Keratinocyte (primary cell): ENCODE measurements at regions not wholly inside any gene's neighbourhood (a gene's known extent, or its start where the extent isn't known, plus 50 kb on each side); places are given as distances from the start of the nearest gene placed in this dataset.

ENCODE experiments used
- DNase-seq: peaks from one replicate; pipeline ENCODE4 v3.0.0-alpha.2; 2011; ENCODE audit warnings: low read depth, missing footprints, low spot score
- FAIRE-seq: peaks from 2 replicates; lab custom pipeline; 2011; peaks lifted over from hg19 to GRCh38; lab: Jason Lieb, UNC
- H2AFZ ChIP-seq: 2 replicates; pipeline ENCODE4 v1.6.0; 2012; ENCODE audit warnings: low read length, control low read depth, inconsistent platforms; ENCODE audit not compliant: control insufficient read depth
- H3K27ac ChIP-seq: 2 replicates; pipeline ENCODE4 v1.5.1; 2011; ENCODE audit warnings: low read length; ENCODE audit not compliant: control insufficient read depth, insufficient read depth
- H3K27me3 ChIP-seq: 3 replicates; pipeline ENCODE4 v1.6.0; 2011; ENCODE audit warnings: low read length; ENCODE audit not compliant: control insufficient read depth, insufficient read depth; ENCODE audit errors: extremely low read depth
- H3K36me3 ChIP-seq, 2 experiments: 2 replicates in 1 of 2; 3 replicates in 1 of 2; pipeline ENCODE4 v1.5.1; 2011; ENCODE audit warnings: low read length in 2 of 2, mild to moderate bottlenecking in 1 of 2; ENCODE audit not compliant: control insufficient read depth in 2 of 2, insufficient read depth in 2 of 2; ENCODE audit errors: extremely low read depth in 1 of 2
- H3K4me1 ChIP-seq: 3 replicates; pipeline ENCODE4 v1.5.1; 2011; ENCODE audit warnings: low read length; ENCODE audit not compliant: control insufficient read depth, insufficient read depth; ENCODE audit errors: extremely low read depth
- H3K4me2 ChIP-seq: 3 replicates; pipeline ENCODE4 v1.6.0; 2011; ENCODE audit warnings: low read depth, low read length; ENCODE audit not compliant: control insufficient read depth, insufficient read depth; ENCODE audit errors: extremely low read depth
- H3K4me3 ChIP-seq, 3 experiments: fragments of 200-600 bp in 1 of 3; sonication (generic) in 1 of 3; 2 replicates in 2 of 3; 3 replicates in 1 of 3; pipeline ENCODE4 v1.5.1; 2011 to 2016; ENCODE audit warnings: low read length in 3 of 3, mild to moderate bottlenecking in 3 of 3, control low read depth in 2 of 3, inconsistent platforms in 1 of 3, low read depth in 1 of 3, mixed read lengths in 1 of 3, mixed run types in 1 of 3, moderate library complexity in 1 of 3; ENCODE audit not compliant: control insufficient read depth in 2 of 3, insufficient read depth in 2 of 3; ENCODE audit errors: extremely low read depth in 1 of 3
- H3K79me2 ChIP-seq: 2 replicates; pipeline ENCODE4 v1.6.0; 2012; ENCODE audit warnings: low read length; ENCODE audit not compliant: control insufficient read depth, insufficient read depth
- H3K9ac ChIP-seq: 3 replicates; pipeline ENCODE4 v1.6.0; 2011; ENCODE audit warnings: low read length; ENCODE audit not compliant: control insufficient read depth, insufficient read depth; ENCODE audit errors: extremely low read depth
- H3K9me1 ChIP-seq: 3 replicates; pipeline ENCODE4 v1.6.0; 2011; ENCODE audit warnings: low read length; ENCODE audit not compliant: control insufficient read depth, insufficient read depth; ENCODE audit errors: extremely low read depth
- H3K9me3 ChIP-seq: 2 replicates; pipeline ENCODE4 v1.5.1; 2012; ENCODE audit warnings: low read depth, low read length; ENCODE audit not compliant: control insufficient read depth
- H4K20me1 ChIP-seq: 3 replicates; pipeline ENCODE4 v1.6.0; 2011; ENCODE audit warnings: low read length; ENCODE audit not compliant: control insufficient read depth, insufficient read depth; ENCODE audit errors: extremely low read depth
- CTCF ChIP-seq, 3 experiments: IDR thresholded peaks in 1 of 3; conservative IDR thresholded peaks in 1 of 3; optimal IDR thresholded peaks in 1 of 3; 2 replicates in 2 of 3; 3 replicates in 1 of 3; pipeline versions ENCODE3 to v1.5.1; 2011; ENCODE audit warnings: low read length in 3 of 3, mild to moderate bottlenecking in 3 of 3, moderate library complexity in 2 of 3, control low read depth in 1 of 3, inconsistent platforms in 1 of 3; ENCODE audit not compliant: insufficient read depth in 2 of 3; ENCODE audit errors: extremely low read depth in 1 of 3
- EZH2 ChIP-seq: IDR thresholded peaks from one replicate; pipeline ENCODE4 v1.6.1; 2012; ENCODE audit warnings: inconsistent platforms, mild to moderate bottlenecking, low read length, moderate library complexity
- dilution Hi-C: fragments of 300-500 bp; cut with MboI; formaldehyde crosslinking; loops from one replicate; pipeline ENCODE4 v1.7.0; 2020; ENCODE audit warnings: low sequenced_read_pairs; ENCODE audit not compliant: extremely low pct_ligation_motif_present

DNA sequence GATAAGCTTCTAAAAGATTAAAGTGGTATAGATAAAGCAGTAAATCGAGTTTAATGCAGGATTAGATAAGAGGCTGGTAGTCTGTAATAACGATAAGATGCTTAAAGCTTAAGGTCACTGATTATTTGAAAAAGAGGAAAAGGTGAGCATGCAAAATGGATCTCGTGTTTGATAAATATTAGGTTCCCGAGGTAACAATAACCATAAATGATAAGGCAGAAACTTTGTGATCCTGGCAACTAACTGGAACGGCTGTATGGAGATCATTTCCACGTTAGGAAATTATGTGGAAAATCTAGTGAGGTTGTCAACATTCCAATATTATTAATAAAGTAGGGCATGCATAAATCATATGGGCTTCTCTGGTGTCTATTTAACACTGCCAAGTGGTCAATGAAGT is 255.5 kb downstream of the EFCAB11 start:
- H4K20me1 ChIP-seq: no peaks in the 10 kb centered on the region
- TF ChIP-seq CTCF (optimal IDR thresholded peaks at IDR 0.05 in 1 of 3, IDR thresholded peaks at IDR 0.05 in 1 of 3, conservative IDR thresholded peaks at IDR 0.05 in 1 of 3; ENCODE audit: extremely low read depth in 1 of 3, insufficient read depth in 2 of 3, low read length in 3 of 3) (no peak), EZH2 (no peak)
- dilution Hi-C loops: no loop called here
- no peak overlapping the region for H2AFZ ChIP-seq
- no peak for DNase-seq
- H3K9ac ChIP-seq: no peak overlapping the region
- H3K27me3 ChIP-seq: no peaks in the 10 kb centered on the region
- no peaks in the 10 kb centered on the region for H3K79me2 ChIP-seq
- no peaks in the 10 kb centered on the region for H3K9me3 ChIP-seq
- H3K4me1 ChIP-seq: peaks cover 10% of the 10 kb centered on the region
- FAIRE-seq: no peak
- no peaks in the 10 kb centered on the region for H3K36me3 ChIP-seq
- H3K9me1 ChIP-seq: no peaks in the 10 kb centered on the region
- no peak overlapping the region for H3K4me3 ChIP-seq
- no peak overlapping the region for H3K4me2 ChIP-seq
- H3K27ac ChIP-seq: no peak overlapping the region

DNA sequence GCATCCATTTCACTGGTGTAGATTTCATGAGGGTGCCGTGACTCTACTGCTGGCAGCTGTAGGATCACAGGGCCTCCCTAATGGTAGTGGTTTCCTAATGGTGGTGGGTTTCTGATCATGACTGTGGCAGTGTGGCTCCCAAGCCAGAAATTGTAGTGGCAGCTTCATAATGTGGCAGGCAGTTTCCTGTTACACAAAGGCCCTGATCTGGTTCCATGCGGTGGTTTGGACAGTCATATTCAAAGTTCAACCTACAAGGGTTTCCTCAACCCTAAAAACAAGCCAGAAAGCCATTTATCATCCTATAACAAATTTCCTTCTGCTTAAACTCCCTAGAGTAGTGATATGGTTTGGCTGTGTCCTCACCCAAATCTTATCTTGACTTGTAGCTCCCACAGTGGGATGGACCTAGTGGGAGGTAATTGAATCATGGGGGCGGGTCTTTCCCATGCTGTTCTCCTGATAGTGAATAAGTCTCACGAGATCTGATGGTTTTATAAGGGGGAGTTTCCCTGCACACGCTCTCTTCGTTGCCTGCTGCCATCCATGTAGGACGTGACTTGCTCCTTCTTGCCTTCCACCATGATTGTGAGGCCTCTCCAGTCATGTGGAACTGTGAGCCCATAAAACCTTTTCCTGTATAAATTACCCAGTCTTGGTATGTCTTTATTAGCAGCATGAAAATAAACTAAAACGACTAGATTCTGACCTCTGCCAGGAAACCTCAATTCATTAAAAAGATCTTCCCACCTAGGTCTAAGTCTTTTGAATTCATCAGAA is 257.1 kb downstream of the EFCAB11 start:
- dilution Hi-C loops: no loop called here
- no peaks in the 10 kb centered on the region for H3K9me1 ChIP-seq
- no peak overlapping the region for H3K27ac ChIP-seq
- no peak overlapping the region for H3K9ac ChIP-seq
- no peak for FAIRE-seq
- no peaks in the 10 kb centered on the region for H3K79me2 ChIP-seq
- H3K27me3 ChIP-seq: no peaks in the 10 kb centered on the region
- no peak overlapping the region for H3K4me2 ChIP-seq
- H3K4me3 ChIP-seq: no peak overlapping the region
- TF ChIP-seq CTCF (optimal IDR thresholded peaks at IDR 0.05 in 1 of 3, IDR thresholded peaks at IDR 0.05 in 1 of 3, conservative IDR thresholded peaks at IDR 0.05 in 1 of 3; ENCODE audit: extremely low read depth in 1 of 3, insufficient read depth in 2 of 3, low read length in 3 of 3): no peak
- no peak for TF ChIP-seq EZH2
- no peaks in the 10 kb centered on the region for H4K20me1 ChIP-seq
- DNase-seq: no peak
- H3K4me1 ChIP-seq: peaks cover 10% of the 10 kb centered on the region
- H3K36me3 ChIP-seq: no peaks in the 10 kb centered on the region
- H3K9me3 ChIP-seq: no peaks in the 10 kb centered on the region
- H2AFZ ChIP-seq: no peak overlapping the region
